Lung microvascular endothelial cell (primary cell): ENCODE measurements at regions not wholly inside any gene's neighbourhood (a gene's known extent, or its start where the extent isn't known, plus 50 kb on each side); places are given as distances from the start of the nearest gene placed in this dataset.
"Not testable (repeated sequence)": the region's sequence is repeated elsewhere in the genome, so short reads cannot be mapped to it uniquely, and the experiment has no call there.

ENCODE experiments used
- DNase-seq, 2 donors: peaks; one replicate each; pipeline versions ENCODE4 v3.0.0 to v3.0.0-alpha.2; 2010; ENCODE audit warnings: low read depth in 2 of 2

- DNase-seq = no peak
These were observed 543.7 kb upstream of the CNTNAP5 start for GRCh38 chr2:123481406-123481805.

GRCh38 chr2:123485056-123485455 lies 540.0 kb upstream of the CNTNAP5 start:
- DNase-seq = no peak

DNA sequence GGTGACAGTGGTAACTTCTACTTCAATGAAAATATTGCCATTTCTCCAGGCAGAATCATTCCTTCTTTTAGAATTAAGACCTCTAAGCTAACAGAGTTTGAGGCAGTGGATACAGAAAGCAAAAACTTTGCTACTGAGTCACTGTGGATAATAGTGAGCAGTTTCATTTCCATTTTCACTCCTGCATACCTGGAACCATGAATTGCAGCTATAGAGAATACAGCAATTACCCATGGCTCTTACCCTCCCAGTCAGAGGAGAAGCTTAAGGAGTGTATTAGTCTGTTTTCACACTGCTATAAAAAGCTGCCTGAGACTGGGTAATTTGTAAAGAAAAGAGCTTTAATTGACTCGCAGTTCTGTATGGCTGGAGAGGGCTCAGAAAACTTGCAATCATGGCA lies 531.4 kb upstream of the CNTNAP5 start:
- DNase-seq = no peak

DNA sequence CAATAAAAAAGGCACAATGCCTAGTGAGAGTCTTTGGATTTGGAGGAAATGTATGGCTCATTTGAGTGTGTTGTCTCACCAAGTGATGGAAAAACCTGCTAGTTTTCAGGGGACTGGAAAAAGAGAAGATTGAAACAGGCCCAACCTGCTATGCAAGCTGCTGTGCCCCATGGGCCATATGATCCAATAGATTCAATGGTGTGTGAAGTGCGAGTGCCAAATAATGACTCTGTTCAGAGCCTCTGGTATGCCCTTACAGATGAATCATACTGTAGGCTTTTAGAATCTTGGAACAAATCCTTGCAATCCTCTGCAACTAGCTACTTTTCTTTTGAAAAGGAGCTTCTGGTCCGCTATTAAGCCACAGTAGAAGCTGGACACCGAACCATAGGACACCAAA lies 529.8 kb upstream of the CNTNAP5 start:
- no peak for DNase-seq

- no peak for DNase-seq
These were observed 524.7 kb upstream of the CNTNAP5 start for GRCh38 chr2:123500346-123500745.

DNA sequence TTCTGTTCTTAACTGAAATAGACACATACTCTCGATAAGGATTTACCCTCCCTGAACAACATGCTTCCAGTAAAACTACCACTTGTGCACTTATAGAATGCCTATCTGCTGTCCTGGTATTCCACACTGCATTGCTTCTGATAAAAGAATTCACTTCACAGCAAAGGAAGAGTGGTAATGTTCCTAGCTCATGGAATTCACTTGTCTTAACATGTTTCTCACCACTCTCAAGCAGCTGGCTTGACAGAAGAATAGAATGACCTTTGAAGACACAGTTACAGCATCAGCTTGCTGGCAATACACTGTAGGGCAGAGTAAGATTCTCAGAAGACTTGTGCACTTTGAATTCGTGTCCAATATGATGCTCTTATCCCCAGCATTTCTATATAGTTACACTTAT lies 524.1 kb upstream of the CNTNAP5 start:
- DNase-seq = no peak

DNA sequence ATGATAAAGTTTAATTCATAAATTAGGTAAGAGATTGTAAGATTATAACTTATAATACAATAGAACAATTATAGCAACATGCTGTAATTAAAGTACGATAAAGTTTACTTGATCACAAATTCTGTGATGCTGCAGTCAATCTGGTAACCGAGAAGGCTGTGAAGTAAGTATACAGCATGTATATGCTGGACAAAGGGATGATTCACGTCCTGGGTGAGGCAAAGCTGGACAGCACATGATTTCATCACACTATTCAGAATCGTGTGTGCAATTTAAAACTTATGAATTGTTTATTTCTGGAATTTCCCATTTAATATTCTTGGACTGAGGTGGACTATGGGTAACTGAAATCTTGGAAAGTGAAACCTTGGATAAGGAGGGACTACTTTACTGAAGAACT lies 522.2 kb upstream of the CNTNAP5 start:
- no peak for DNase-seq

DNA sequence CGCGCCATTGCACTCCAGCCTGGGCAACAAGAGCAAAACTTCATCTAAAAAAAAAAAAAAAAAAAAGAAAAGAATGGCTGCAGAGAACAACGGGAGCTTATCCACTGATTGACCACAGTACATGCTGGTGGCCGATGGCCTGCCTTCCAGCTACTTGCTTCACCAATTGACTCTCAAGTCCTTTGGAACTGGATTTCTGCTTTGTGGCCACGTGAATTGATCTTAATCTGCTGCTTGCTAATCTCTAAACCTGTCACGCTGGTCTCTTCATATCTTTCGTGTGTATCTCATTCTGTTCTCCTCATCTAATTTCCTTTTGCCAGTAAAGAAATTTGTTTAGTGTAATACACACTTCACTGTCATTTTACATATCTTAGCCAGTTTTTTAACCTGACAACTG lies 512.5 kb upstream of the CNTNAP5 start:
- no peak for DNase-seq

- no peak for DNase-seq
These were observed 511.7 kb upstream of the CNTNAP5 start for GRCh38 chr2:123513351-123513750.

DNA sequence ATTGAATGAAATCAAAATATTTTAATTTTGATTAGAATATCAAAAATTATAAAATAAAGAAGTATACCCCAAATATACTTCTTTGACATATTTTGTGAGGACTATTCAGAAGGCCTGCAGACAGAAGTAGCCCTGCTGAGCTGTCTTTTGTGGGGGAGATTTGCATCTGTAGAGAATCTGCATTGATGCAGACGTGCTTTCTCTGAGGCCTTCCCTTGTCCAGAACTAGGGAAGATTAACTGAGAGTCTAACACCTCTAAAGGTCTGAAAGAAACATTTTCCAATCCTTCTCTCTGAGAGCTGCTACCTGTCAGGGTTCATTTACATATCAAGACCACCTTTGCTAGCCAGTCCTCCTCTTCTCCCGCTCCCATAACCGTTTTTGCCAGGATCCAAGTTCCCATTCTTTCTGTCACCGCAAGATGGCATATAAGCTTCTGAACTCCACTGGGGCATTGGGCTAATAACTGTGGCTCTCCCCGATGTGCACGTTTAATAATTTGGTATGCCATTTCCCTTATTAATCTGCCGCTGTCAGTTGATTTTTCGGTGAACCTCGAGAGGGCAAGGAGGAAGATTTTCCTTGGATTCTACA lies 510.4 kb upstream of the CNTNAP5 start:
- DNase-seq = no peak

GRCh38 chr2:123518367-123518766 lies 506.7 kb upstream of the CNTNAP5 start:
- DNase-seq = no peak

- no peak for DNase-seq
These were observed 503.2 kb upstream of the CNTNAP5 start for GRCh38 chr2:123521854-123522253.

- not testable (repeated sequence) for DNase-seq
These were observed 502.6 kb upstream of the CNTNAP5 start for GRCh38 chr2:123522498-123522897.

DNA sequence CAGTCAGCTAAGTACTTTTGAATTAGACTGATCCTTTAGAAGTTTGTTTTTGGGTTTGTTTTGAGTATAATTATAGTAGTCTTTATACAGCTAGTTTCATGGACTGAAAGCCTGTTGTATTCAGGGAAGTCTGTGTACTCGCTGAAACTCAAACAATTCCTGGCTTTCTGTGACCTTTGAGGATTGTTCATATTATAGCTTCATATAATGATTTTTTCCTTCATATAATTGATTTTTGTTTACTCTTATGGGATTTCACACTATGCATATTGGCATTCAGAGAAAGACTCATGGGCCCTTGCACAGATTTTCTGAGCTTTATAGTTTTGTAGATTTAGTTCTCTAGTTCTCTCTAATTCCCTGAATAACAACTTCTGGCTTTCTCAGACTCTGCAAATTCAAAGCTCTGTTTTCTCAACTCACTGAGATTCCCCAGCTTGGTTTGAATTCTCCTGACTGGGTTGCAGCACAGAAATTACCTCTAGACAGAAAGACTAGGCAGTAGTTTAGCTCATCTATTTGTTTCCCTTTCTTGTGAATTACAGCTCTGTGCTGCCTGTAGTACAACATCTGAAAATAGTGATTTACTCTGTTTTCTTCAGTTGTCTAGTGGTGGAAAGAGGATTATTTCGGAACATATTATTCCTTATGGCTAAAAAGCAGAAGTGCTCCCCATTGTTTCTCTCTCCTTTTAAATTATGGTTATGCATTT lies 495.9 kb upstream of the CNTNAP5 start:
- DNase-seq = no peak

DNA sequence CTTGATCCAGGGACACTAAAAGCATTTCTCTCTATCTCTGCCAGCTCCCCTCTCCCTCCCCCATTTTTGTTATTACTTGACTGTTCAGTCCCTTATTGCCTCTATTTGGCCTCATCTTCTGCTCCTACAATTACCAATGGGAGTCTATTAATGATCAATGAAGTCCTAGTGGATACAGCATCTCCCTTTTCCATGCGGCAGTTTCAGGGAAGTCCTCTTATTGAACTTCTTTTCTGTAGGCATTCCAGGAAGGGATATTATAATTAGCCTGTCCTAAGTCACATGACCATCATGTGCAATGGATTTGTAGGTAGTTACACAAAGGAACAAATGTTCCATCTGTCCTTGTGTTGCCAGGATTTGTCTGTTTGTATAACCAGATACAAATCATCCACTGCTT lies 495.1 kb upstream of the CNTNAP5 start:
- no peak for DNase-seq

GRCh38 chr2:123532126-123532525 lies 493.0 kb upstream of the CNTNAP5 start:
- DNase-seq = no peak

- DNase-seq = no peak
These were observed 492.1 kb upstream of the CNTNAP5 start for GRCh38 chr2:123532994-123533393.

GRCh38 chr2:123540291-123540690 lies 484.8 kb upstream of the CNTNAP5 start:
- no peak for DNase-seq

DNA sequence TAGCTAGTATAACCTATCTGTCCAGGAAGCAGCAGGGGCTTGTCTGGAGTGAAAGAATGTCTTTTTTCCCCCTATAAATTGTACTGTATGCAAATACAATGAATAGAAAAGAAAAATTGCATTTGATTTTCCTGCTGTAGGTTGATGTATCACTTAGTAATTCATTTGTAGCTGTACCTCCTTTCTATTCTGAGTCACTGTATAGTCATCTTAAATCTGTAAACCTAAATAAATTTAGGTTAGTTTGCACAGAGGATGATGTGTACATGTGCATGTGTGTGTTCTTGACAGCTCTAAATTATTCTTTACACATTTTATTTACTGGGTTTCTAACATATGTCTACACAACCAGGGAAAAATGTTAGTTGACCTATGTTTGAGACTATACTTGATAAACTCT lies 478.7 kb upstream of the CNTNAP5 start:
- DNase-seq = no peak

DNA sequence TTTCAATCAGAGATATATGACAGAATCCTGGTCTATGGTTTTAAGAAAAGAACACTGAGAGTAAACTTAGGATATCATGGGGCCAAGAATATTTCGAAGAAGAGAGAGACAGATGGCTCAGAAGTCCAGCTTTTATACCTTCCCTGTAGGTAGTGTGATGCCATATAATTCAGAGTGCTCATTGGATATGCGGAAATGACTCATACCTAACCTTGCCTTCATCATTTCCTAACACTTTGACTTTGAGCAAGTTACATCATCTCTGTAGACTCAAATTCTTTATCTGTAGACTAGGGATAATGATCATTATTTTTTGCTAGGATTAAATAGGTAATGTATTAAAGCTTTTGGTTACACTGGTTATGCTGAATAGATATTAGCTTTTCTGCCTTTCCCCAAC lies 461.6 kb upstream of the CNTNAP5 start:
- no peak for DNase-seq

- no peak for DNase-seq
These were observed 458.7 kb upstream of the CNTNAP5 start for GRCh38 chr2:123566291-123566946.

DNA sequence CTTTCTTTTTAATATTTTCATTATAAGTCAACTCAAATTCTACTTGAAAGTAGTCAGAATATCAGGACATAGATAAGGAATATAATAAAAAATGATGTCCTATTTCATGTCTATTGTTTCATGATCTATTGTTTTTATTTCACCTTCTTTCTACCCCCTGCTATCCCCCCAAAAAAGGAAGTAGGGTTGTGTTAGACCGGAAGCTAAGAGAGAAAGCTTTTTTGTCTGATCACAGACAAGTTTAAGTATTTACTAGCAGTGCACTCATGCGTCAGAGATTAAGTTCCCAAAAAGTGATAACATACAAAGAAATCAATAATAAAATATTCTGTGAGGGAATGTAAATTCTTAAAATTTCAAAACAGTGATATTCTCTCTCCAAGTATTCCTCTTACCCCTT lies 447.1 kb upstream of the CNTNAP5 start:
- no peak for DNase-seq

DNA sequence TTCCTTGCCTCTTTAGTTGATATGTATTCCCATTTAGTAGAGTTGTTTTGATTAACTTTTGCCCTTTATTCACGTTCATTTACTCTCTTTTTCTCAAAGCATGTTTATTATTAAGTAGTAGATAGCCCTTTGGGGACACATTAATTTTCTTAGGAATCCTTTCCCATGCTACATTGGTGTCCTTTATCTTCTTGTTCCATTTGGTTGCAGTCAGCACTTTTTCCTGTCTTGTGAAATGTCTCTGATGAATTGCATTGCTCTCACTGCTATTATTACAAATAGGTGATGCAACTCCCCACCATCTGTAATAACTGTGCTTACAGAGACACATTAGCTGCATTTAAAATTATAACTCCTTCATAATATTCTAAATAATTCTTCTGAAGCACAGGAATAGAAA lies 428.5 kb upstream of the CNTNAP5 start:
- DNase-seq = no peak
